Caco-2 (cell line): ENCODE measurements at regions not wholly inside any gene's neighbourhood (a gene's known extent, or its start where the extent isn't known, plus 50 kb on each side); places are given as distances from the start of the nearest gene placed in this dataset.

ENCODE experiments used
- BruUV-seq: library from RNA; stranded (reverse); fragments of 400-500 nt; replicated peaks from 2 replicates; lab custom pipeline; 2021; lab: Mats Ljungman, UMichigan
- CTCF ChIA-PET: fragments of 300-600 bp; sonication (Branson Sonifier 250); formaldehyde crosslinking; loops from one replicate; lab custom pipeline; 2022; ENCODE audit warnings: antibody characterized with exemption; lab: Charles Lee
- POLR2A ChIA-PET: fragments of 300-600 bp; sonication (Branson Sonifier 250); formaldehyde crosslinking; loops from one replicate; lab custom pipeline; 2022; ENCODE audit warnings: antibody characterized with exemption; lab: Charles Lee
- DNase-seq, 2 experiments: peaks; one replicate each; pipeline versions ENCODE4 v3.0.0 to v3.0.0-alpha.2; 2020 to 2022
- H3K27me3 ChIP-seq: replicated peaks from 2 replicates; pipeline ENCODE4 v1.6.0; 2011; ENCODE audit warnings: low read length; ENCODE audit not compliant: control insufficient read depth, insufficient read depth
- H3K36me3 ChIP-seq: 2 replicates; pipeline ENCODE4 v1.5.1; 2011; ENCODE audit warnings: low read length; ENCODE audit not compliant: control insufficient read depth, insufficient read depth
- H3K4me1 ChIP-seq: fragments of 250-450 bp; sonication (Bioruptor Pico); 2 replicates; pipeline ENCODE4 v1.5.1; 2020; ENCODE audit warnings: mild to moderate bottlenecking
- H3K4me3 ChIP-seq: 2 replicates; pipeline ENCODE4 v1.5.1; 2011; ENCODE audit warnings: low read depth, mild to moderate bottlenecking, control low read depth, low read length
- H3K9me3 ChIP-seq: fragments of 250-450 bp; sonication (Bioruptor Pico); 2 replicates; pipeline ENCODE4 v1.5.1; 2020; ENCODE audit warnings: mild to moderate bottlenecking, moderate library complexity
- H3K27ac Mint-ChIP-seq: one replicate; pipeline ENCODE4 v1.8.0; 2022; ENCODE audit warnings: mixed read lengths; ENCODE audit not compliant: unreplicated experiment
- H3K27me3 Mint-ChIP-seq: one replicate; pipeline ENCODE4 v1.8.0; 2022; ENCODE audit warnings: mixed read lengths; ENCODE audit not compliant: insufficient read depth, unreplicated experiment
- H3K36me3 Mint-ChIP-seq: one replicate; pipeline ENCODE4 v1.8.0; 2022; ENCODE audit warnings: mild to moderate bottlenecking, mixed read lengths; ENCODE audit not compliant: insufficient read depth, unreplicated experiment
- H3K4me1 Mint-ChIP-seq: one replicate; pipeline ENCODE4 v1.8.0; 2022; ENCODE audit warnings: low read depth, mixed read lengths; ENCODE audit not compliant: unreplicated experiment
- H3K4me3 Mint-ChIP-seq: one replicate; pipeline ENCODE4 v1.8.0; 2022; ENCODE audit warnings: mild to moderate bottlenecking, moderate library complexity, mixed read lengths; ENCODE audit not compliant: unreplicated experiment
- H3K9me3 Mint-ChIP-seq: one replicate; pipeline ENCODE4 v1.8.0; 2022; ENCODE audit warnings: mixed read lengths; ENCODE audit not compliant: unreplicated experiment
- CTCF ChIP-seq, 2 experiments: fragments of 200-600 bp in 1 of 2; IDR thresholded peaks; 1 replicate in 1 of 2; 2 replicates in 1 of 2; pipeline versions ENCODE4 v1.5.1 to v1.8.0; 2011 to 2022; ENCODE audit warnings: antibody characterized with exemption in 1 of 2, control low read depth in 1 of 2, inconsistent platforms in 1 of 2, low read depth in 1 of 2, low read length in 1 of 2, mild to moderate bottlenecking in 1 of 2, moderate library complexity in 1 of 2; ENCODE audit not compliant: insufficient read depth in 1 of 2, severe bottlenecking in 1 of 2, unreplicated experiment in 1 of 2
- intact Hi-C: fragments of 100-400 bp; cut with micrococcal nuclease; formaldehyde crosslinking; loops from one replicate; pipeline ENCODE4 v1.10.0; 2022; ENCODE audit not compliant: unreplicated experiment

DNA sequence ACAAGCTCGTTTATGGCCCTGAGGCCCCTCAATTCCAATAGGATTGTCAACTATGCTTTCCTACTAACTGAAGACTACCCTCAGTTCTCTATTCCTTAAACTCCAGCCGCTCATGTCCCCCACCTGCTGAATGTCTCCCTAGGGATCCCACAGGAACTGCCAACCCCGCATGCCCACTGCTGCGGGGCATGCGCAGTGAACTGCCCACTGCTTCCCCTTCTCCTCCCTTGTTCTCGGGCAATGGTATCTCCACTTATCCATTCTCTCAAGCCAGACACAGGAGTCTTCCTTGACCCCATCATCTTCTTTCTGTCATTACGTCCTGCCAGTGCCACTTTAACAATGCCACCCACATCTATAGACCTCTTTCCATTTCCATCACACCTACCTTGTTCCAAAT is 90.0 kb downstream of the FGF18 start:
- no peak overlapping the region for H3K4me3 Mint-ChIP-seq
- no TSS peak for BruUV-seq

GRCh38 chr5:171512397-171512796 is 93.0 kb downstream of the FGF18 start:
- Histone ChIP-seq H3K4me3 (no peak overlapping the region), H3K4me1 (no peaks in the 10 kb centered on the region), H3K36me3 (no peaks in the 10 kb centered on the region), H3K9me3 (no peaks in the 10 kb centered on the region), H3K27me3 (no peaks in the 10 kb centered on the region; the same call in 1 of the 2 replicates)
- ChIA-PET POLR2A (no interaction called here), CTCF (no interaction called here)
- no peak for DNase-seq
- H3K27me3 Mint-ChIP-seq: peaks cover 22% of the 10 kb centered on the region
- no peaks in the 10 kb centered on the region for H3K4me1 Mint-ChIP-seq
- intact Hi-C loops: no loop called here
- H3K36me3 Mint-ChIP-seq: no peaks in the 10 kb centered on the region
- H3K4me3 Mint-ChIP-seq: no peak overlapping the region
- BruUV-seq: no TSS peak
- no peak for TF ChIP-seq CTCF (IDR thresholded peaks at IDR 0.05; ENCODE audit: insufficient read depth in 1 of 2, low read depth in 1 of 2, low read length in 1 of 2, severe bottlenecking in 1 of 2, unreplicated experiment in 1 of 2)
- H3K27ac Mint-ChIP-seq: no peak overlapping the region
- H3K9me3 Mint-ChIP-seq: no peaks in the 10 kb centered on the region

More for the DNA sequence above, 90.0 kb downstream of the FGF18 start:
- H3K4me1 Mint-ChIP-seq: no peaks in the 10 kb centered on the region
- no peak for TF ChIP-seq CTCF (IDR thresholded peaks at IDR 0.05; ENCODE audit: insufficient read depth in 1 of 2, low read depth in 1 of 2, low read length in 1 of 2, severe bottlenecking in 1 of 2, unreplicated experiment in 1 of 2)
- DNase-seq: no peak
- ChIA-PET CTCF (interaction anchor here (0.7 kb wide), 1 partner anchor 157 kb away, joined by 3 read pairs; no protein-coding TSS in a partner anchor), POLR2A (no interaction called here)
- no peaks in the 10 kb centered on the region for H3K36me3 Mint-ChIP-seq
- Histone ChIP-seq H3K27me3 (no peaks in the 10 kb centered on the region), H3K36me3 (no peaks in the 10 kb centered on the region), H3K9me3 (no peaks in the 10 kb centered on the region), H3K4me3 (no peak overlapping the region), H3K4me1 (no peaks in the 10 kb centered on the region)
- H3K27ac Mint-ChIP-seq: no peak overlapping the region
- intact Hi-C loops: no loop called here
- H3K27me3 Mint-ChIP-seq: peaks cover 24% of the 10 kb centered on the region
- no peaks in the 10 kb centered on the region for H3K9me3 Mint-ChIP-seq

GRCh38 chr5:171513591-171513990 is 94.1 kb downstream of the FGF18 start:
- no TSS peak for BruUV-seq
- Mint-ChIP-seq H3K27ac (no peak overlapping the region), H3K4me3 (no peak overlapping the region), H3K9me3 (no peaks in the 10 kb centered on the region), H3K4me1 (no peaks in the 10 kb centered on the region), H3K36me3 (no peaks in the 10 kb centered on the region), H3K27me3 (peaks cover 21% of the 10 kb centered on the region)
- no peaks in the 10 kb centered on the region; the same call in 1 of the 2 replicates for H3K27me3 ChIP-seq
- H3K9me3 ChIP-seq: no peaks in the 10 kb centered on the region
- intact Hi-C loops: no loop called here
- TF ChIP-seq CTCF (IDR thresholded peaks at IDR 0.05; ENCODE audit: insufficient read depth in 1 of 2, low read depth in 1 of 2, low read length in 1 of 2, severe bottlenecking in 1 of 2, unreplicated experiment in 1 of 2): no peak
- no peaks in the 10 kb centered on the region for H3K36me3 ChIP-seq
- no peaks in the 10 kb centered on the region for H3K4me1 ChIP-seq
- ChIA-PET CTCF (no interaction called here), POLR2A (no interaction called here)
- H3K4me3 ChIP-seq: no peak overlapping the region
- DNase-seq: no peak
